ENCODE measurements at regions not wholly inside any gene's neighbourhood (a gene's known extent, or its start where the extent isn't known, plus 50 kb on each side); places are given as distances from the start of the nearest gene placed in this dataset.
"Not testable (repeated sequence)": the region's sequence is repeated elsewhere in the genome, so short reads cannot be mapped to it uniquely, and the experiment has no call there.

GRCh38 chr4:111334361-111334760, 711.5 kb upstream of the PITX2 start:
- Mint-ChIP-seq H3K27ac (no peak overlapping the region), H3K4me1 (no peaks in the 10 kb centered on the region), H3K9me3 (peaks cover 6% of the 10 kb centered on the region), H3K27me3 (ENCODE audit: low read depth) (no peaks in the 10 kb centered on the region), H3K4me3 (no peak overlapping the region), H3K36me3 (ENCODE audit: low read depth) (no peaks in the 10 kb centered on the region)
- no peak for TF ChIP-seq CTCF (IDR thresholded peaks at IDR 0.05; ENCODE audit: unreplicated experiment in 3 of 3)

- H3K9me3 Mint-ChIP-seq; H3K36me3 Mint-ChIP-seq (ENCODE audit: low read depth); H3K4me3 Mint-ChIP-seq; H3K27ac Mint-ChIP-seq; H3K4me1 Mint-ChIP-seq; H3K27me3 Mint-ChIP-seq (ENCODE audit: low read depth): not testable (repeated sequence)
Observed at GRCh38 chr4:111337186-111337876, 714.5 kb upstream of the PITX2 start.

GRCh38 chr4:111359602-111360001, 736.7 kb upstream of the PITX2 start:
- peaks cover 13% of the 10 kb centered on the region for H3K27me3 Mint-ChIP-seq (ENCODE audit: low read depth)
- no peak overlapping the region for H3K27ac Mint-ChIP-seq
- no peak for TF ChIP-seq CTCF (IDR thresholded peaks at IDR 0.05; ENCODE audit: unreplicated experiment in 3 of 3)
- H3K4me1 Mint-ChIP-seq, result peaks cover 10% of the 10 kb centered on the region
- no peak overlapping the region for H3K4me3 Mint-ChIP-seq
- no peaks in the 10 kb centered on the region for H3K36me3 Mint-ChIP-seq (ENCODE audit: low read depth)
- H3K9me3 Mint-ChIP-seq, result peaks cover 12% of the 10 kb centered on the region

- no peak for TF ChIP-seq CTCF (IDR thresholded peaks at IDR 0.05; ENCODE audit: unreplicated experiment in 3 of 3)
- peaks cover 10% of the 10 kb centered on the region for H3K4me1 Mint-ChIP-seq
- no peak overlapping the region for H3K4me3 Mint-ChIP-seq
- peaks cover 15% of the 10 kb centered on the region for H3K9me3 Mint-ChIP-seq
- H3K27me3 Mint-ChIP-seq (ENCODE audit: low read depth), result peaks cover 5% of the 10 kb centered on the region
- H3K27ac Mint-ChIP-seq, result no peak overlapping the region
- no peaks in the 10 kb centered on the region for H3K36me3 Mint-ChIP-seq (ENCODE audit: low read depth)
Observed at GRCh38 chr4:111360906-111361305, 738.0 kb upstream of the PITX2 start.

GRCh38 chr4:111362941-111363361, 740.1 kb upstream of the PITX2 start:
- Mint-ChIP-seq H3K4me3 (no peak overlapping the region), H3K9me3 (peaks cover 24% of the 10 kb centered on the region), H3K4me1 (peaks cover 10% of the 10 kb centered on the region), H3K27ac (peak overlapping the region; percentile 6 to 42 (median 21)), H3K27me3 (ENCODE audit: low read depth) (peaks cover 5% of the 10 kb centered on the region), H3K36me3 (ENCODE audit: low read depth) (no peaks in the 10 kb centered on the region)
- no peak for TF ChIP-seq CTCF (IDR thresholded peaks at IDR 0.05; ENCODE audit: unreplicated experiment in 3 of 3)

- not testable (repeated sequence) for H3K4me1 Mint-ChIP-seq; H3K27me3 Mint-ChIP-seq (ENCODE audit: low read depth); H3K27ac Mint-ChIP-seq; H3K36me3 Mint-ChIP-seq (ENCODE audit: low read depth); H3K4me3 Mint-ChIP-seq
- peaks cover 20% of the 10 kb centered on the region for H3K9me3 Mint-ChIP-seq
Observed at GRCh38 chr4:111377880-111378279, 755.0 kb upstream of the PITX2 start.

GRCh38 chr4:111388561-111388960, 756.7 kb upstream of the FAM241A start:
- Mint-ChIP-seq H3K27ac (no peak overlapping the region), H3K9me3 (peaks cover 15% of the 10 kb centered on the region), H3K4me1 (no peaks in the 10 kb centered on the region), H3K4me3 (no peak overlapping the region), H3K36me3 (ENCODE audit: low read depth) (no peaks in the 10 kb centered on the region), H3K27me3 (ENCODE audit: low read depth) (no peaks in the 10 kb centered on the region)
- no peak for TF ChIP-seq CTCF (IDR thresholded peaks at IDR 0.05; ENCODE audit: unreplicated experiment in 3 of 3)
